Head of caudate nucleus (tissue), 42 donors: ENCODE measurements at regions not wholly inside any gene's neighbourhood (a gene's known extent, or its start where the extent isn't known, plus 50 kb on each side); places are given as distances from the start of the nearest gene placed in this dataset.

ENCODE experiments used
- DNase-seq, 42 donors: peaks; one replicate each; pipeline versions ENCODE4 v3.0.0 to v3.0.0-alpha.2; 2020 to 2021; ENCODE audit warnings: mixed read lengths in 7 of 42
- intact Hi-C: fragments of 100-400 bp; cut with DNase I; formaldehyde crosslinking; loops from one replicate; pipeline ENCODE4 v1.15.0; 2022

DNA sequence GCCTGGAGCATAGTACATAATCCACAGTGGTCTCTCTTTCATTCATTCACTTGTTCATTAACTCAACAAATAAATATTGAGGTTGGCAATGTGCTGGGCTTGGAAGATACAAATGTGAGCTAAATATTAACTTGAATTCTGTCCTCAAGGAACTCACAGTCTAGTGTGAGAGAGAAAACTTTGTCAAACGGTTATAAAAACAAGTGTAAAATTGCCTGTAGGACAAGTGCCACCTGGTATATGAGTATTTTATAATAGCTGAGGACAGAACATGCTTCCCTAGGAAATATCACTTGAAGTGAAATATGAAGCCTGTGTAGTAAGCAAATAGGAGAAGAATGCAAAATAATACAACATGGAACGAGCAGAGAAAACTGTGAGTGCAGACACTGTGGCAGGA lies 173.1 kb upstream of the CMC1 start:
- intact Hi-C loops: no loop called here
- no peak for DNase-seq

DNA sequence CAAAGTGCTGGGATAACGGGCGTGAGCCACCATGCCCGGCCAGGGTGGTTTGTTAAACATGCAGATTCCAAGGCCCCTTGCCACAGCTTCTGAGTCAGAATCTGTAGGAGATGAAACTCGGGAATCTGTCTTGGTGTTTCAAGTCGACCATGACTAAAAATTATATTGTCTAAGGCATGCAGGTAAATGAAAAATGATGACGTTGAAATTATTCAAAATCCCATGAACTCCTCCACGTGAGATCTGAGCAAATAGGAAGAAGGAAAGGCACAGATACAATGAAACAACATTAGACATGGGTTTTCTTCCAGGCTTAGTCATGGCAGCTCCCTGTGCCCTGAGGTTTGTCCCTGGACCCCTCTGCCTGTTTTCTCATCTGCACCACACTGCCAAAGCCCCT lies 172.0 kb upstream of the CMC1 start:
- intact Hi-C loops: no loop called here

DNA sequence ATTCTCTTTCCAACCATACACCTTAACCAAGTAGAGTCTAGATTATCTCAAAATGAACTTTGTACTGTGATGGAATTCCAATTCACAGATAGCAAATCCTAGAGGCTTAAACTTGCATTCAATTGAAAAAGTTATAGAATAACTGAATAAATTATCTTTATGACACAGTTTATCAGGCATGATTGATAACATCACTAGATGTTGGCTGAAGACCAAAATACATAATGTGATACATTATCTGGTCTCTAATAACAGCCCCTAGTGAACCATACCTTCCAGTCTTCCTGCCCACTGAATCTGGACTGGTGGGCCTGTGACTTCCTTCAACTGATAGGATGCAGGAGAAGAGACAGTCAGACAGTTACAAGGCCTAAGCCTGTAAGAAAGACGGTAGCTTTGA lies 165.2 kb upstream of the CMC1 start:
- DNase-seq: no peak
- intact Hi-C loops: no loop called here

More for the DNA sequence above, 172.0 kb upstream of the CMC1 start:
- DNase-seq: no peak

DNA sequence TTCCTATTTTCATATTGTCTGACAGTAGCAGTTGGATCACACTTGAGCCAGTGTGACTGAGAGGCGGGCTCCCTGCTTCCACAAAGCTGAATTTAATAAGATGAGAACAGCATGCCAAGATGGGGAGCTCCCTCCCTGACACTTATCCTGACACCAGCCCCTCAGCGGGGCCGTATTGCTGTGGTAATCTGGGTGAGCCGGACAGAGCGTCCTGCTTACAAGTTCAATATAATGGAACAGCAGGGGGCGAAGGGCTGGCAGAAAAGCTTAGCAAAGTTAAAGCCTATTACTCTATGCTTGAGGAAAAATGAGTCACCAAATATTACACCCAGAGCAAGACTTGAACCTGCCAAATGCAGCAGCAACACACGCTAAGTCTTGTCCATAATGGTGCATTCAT lies 163.8 kb upstream of the CMC1 start:
- intact Hi-C loops: no loop called here
- DNase-seq: peak in 9 of 42 donors; percentile 1 to 55 (median 14)

DNA sequence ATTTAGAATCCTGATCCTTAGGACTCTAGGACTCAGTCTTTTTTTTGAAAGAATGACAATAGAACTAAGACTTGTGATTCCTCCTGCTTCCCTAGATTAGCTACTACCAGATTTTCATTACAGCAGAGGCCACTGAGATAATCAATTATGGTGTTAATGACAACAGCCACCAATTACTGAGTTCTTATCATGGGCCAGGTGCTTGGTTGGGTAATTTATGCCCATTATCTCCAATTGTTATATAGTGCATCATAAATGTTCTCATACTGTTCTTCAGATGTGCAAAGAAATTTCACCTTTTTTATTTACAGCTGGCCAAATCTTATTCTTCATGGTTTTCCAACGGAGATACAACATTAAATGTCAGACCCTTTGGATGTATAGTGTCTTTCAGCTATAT lies 162.9 kb upstream of the CMC1 start:
- no peak for DNase-seq
- intact Hi-C loops: no loop called here

DNA sequence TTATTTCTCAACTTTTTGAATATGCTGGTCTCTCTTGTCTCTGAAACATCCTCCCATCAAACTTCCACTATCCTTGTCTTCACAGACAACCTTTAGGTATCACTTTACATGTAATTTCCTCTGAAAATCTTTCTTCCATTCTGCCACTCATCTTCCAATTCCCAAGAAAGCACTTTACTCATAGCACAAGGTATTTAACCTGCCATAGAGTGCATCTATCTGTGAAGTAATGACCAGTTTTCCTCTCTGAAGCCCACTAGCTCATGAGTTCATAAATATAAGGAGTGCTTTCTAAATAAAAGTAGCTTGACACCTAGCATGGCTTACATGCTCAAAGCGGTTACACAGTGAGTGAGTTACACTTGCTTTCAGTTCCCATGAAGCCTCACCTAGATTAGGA lies 160.7 kb upstream of the CMC1 start:
- intact Hi-C loops: no loop called here
- no peak for DNase-seq

DNA sequence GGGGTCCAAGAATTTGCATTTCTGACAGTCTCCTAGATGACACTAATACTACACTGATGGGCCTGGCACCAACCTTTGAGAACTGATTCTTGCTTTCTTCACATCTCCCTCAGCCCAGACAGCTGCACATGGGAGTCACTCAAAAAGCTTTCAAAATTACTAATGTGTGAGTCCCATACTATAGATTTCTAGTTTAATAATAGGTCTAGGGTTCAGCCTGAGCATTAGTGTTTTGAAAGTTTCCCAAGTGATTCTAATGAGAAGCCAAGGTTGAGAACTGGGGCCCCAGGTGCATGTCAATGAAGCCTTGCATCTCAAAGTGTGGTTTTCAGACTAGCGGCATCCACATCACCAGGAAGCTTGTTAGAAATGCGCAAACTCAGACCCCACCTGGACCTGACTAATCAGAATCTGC lies 159.9 kb upstream of the CMC1 start:
- no peak for DNase-seq
- intact Hi-C loops: no loop called here

DNA sequence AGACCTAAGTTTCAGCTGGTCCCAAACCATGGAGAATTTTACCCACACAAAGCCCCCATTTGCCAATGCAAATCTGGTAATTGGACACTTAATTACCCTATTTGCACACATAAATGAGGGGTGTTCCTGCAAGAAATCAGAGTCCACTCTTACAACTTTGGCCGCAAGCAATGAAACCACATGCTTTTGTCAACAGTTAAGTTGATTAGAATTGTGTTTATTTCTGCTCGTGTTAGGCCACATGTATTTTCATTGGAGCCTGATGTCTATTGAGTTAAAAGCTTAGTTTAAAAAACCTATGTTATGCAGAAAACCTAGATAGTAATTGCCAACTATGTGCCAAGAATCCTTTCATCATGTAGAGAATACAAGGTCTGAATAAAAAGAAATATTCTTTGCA lies 153.8 kb upstream of the CMC1 start:
- intact Hi-C loops: no loop called here

DNA sequence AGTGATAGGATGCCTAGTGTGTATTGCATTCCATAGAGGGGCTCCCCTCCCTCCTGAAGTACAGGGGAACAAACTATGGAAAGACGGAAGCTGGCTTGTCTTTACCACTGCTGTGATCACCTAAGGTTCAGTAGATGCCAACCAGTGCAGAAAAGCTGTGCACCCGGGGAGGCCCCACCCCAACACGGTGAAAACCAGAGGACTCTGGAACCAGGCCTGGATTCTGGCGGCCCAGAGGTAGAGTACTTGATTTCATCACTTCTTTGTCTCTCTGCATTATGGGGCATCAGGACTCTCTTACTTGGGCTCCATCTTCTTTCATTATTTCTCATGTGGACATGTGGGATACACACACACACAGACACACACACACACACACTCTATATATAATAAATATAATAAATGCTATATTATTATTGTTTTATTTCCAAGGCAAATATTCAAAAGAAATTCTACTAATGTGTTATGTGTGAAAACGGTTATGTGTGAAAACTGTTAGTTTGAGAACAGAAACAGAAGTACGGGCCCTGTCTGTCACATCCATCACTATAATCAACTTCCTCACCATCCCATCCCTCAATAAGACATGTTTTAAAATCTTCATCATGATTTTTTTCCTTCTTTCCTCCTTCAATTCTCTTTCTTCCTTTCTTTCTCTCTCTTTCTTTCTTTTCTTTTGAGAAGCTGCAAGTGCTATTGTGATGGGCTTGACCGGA lies 152.4 kb upstream of the CMC1 start:
- no peak for DNase-seq
- intact Hi-C loops: no loop called here

More for the DNA sequence above, 153.8 kb upstream of the CMC1 start:
- no peak for DNase-seq

DNA sequence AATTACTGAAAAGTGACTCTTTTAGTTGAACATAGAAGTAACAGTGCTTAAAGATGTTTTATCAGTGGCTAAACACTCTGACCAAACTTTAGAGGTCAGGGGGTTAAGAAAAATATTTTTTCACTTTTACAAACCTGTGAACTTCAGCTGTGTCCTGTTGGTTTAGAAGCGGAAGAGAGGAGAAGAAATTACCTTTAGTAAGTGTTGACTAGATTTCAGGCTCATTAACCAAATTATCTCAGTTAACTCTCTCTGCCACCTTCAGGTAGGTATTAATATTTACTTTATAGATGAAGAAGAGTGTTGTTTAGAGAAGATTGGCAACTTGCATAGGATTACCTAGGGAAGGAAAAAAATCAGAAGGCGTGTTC lies 151.9 kb upstream of the CMC1 start:
- DNase-seq: no peak
- intact Hi-C loops: no loop called here

DNA sequence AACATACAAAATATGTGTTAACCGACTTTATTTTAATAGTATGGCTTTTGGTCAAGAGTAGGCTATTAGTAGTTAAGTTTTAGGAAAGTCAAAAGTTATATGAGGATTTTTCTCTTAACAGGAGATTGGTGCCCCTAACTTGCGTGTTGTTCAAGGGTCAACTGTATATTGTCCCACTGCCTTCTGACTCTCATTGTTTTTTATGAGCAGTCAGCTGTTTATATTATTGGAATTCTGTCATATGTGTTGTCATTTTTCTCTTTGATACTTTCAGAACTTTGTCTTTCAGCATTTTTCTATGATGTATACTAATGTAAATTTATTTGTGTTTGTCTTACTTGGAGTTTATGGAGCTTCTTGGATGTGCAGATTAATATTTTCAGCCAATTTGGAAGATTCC lies 142.1 kb upstream of the CMC1 start:
- intact Hi-C loops: no loop called here
- no peak for DNase-seq

DNA sequence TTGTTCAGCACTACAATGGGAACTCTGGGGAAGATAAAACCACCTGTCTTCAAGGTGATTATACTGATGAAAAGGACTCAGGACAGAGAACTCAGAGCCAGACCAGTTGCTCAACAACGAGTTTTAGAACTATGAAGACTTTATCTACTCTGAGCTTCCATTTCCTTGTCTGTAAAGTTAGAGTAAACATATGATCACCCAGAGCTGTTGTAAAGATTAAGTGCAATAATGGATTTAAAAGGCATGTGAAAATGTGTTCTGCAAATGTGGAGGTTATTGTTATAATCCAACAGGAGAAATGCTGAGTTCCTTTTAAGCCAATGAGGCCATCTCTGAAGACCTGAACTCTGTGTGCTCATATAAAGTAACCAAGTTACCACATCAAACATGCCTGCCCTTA lies 139.7 kb upstream of the CMC1 start:
- no peak for DNase-seq
- intact Hi-C loops: no loop called here

DNA sequence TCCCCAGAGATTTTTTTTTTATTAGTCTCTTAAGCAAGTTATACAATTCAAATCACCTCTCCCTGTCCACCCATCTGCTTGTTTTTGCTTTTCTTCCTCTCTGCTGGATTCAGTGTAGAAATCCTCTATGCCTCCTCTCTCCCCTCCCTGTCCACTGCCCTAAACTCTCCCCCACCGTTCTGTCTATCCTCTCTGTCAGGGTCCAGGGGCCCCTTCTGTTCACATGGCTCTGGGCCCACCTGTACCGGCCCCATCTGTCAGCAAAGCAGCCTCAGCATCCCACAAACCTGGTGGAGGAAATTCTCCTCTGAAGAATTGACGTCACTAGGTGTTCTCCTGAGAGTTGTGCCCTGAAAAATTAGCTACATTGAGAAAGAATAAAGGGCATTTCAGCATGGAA lies 137.6 kb upstream of the CMC1 start:
- intact Hi-C loops: no loop called here
- DNase-seq: no peak

DNA sequence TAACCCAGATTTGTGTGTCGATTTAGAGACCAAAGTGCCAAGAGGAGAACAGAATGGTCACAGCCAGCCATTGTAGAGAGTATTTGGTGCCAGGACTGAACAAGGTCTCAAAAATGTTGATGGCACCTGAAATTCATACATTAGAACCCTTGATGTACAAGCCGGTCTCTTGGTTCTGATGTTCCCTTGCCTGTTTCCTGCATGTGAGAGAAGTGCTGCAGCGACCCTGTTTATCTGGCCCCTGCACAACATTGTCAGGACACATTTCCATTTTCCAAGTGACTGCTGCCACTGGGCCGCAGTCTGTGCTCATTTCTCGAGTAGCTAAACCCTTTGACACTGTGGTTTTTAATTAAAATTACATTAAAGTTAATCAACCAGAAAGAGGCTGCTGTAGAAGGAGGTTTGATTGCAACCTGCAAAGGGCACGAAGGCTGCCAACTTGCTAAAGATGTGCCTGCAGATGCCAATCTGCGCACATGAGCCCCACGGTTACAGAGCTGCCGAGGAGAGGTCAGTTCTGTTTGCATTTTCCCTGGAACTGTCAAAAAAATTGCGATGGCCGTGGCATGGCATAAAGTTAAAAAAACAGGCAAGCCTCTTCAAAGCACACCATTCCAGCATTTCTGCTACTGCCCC lies 136.4 kb upstream of the CMC1 start:
- DNase-seq: no peak
- intact Hi-C loops: no loop called here

DNA sequence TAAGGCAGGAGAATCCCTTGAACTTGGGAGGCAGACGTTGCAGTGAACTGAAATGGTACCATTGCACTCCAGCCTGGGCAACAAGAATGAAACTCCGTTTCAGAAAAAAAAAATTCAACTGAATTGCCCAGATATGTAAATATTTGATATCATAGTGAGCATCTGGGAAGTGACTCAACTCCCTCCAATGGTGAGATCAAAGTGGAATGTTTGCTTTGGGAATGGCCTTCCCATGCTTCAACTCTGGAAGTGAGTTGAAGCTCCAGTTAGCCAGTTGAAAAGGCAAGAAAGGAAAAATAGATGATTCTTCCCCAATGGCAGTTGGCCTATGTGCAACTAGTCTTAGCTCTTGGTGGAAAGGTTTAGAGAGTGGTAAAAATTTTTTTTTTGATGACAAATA lies 131.6 kb upstream of the CMC1 start:
- DNase-seq: no peak
- intact Hi-C loops: no loop called here

DNA sequence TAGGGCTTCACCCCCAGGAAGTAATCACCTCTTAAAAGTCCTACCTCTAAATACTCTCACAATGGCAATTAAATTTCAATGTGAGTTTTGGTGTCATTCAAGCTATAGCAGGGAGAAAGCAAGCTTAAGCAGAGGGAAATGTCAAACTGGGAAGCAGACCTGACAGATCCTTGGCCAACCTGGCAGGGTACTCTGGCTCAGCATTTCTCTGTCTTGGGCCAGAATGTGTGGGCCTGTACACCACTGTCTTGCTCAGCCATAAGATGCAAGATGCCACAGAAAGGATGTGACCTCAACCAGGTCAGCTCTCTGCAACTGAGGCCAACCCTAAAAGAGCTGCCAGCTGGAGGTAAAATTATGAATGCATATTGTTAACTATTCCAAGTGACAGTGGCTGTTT lies 130.6 kb upstream of the CMC1 start:
- intact Hi-C loops: no loop called here
- no peak for DNase-seq

DNA sequence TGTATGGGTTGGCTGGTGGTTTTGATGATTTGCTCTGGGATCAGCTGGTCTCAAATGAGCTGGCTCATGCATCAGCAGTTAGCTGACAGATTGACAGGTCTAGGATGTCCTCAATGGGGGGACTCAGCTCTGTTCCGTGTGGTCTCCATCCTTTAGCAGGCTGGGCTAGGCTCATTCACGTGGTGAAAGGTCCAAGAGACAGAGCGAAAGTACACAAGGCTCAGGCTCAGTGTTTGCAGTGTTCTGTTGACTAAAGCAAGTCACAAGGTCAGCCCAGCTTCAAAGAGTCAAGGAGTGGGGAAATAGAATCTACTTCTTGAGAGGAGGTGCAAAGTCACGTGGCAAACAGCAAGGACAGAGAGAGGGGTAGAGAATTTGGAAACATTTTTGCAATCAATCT lies 126.5 kb upstream of the CMC1 start:
- no peak for DNase-seq
- intact Hi-C loops: no loop called here

DNA sequence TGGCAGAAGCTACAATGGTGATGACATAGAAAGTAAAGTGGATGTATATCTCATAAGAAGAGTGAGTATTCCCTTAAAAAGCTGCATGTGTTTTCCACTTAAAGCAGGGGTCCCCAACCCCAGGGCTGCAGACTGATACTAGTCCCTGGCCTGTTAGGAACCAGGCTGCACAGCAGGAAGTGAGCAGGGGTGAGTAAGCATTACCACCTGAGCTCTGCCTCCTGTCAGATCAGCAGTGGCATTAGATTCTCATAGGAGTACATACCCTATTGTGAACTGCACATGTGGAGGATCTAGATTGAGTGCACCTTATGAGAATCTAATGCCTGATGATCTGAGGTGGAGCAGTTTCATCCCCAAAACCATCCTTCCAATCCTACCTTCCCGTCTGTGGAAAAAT lies 126.1 kb upstream of the CMC1 start:
- intact Hi-C loops: no loop called here

DNA sequence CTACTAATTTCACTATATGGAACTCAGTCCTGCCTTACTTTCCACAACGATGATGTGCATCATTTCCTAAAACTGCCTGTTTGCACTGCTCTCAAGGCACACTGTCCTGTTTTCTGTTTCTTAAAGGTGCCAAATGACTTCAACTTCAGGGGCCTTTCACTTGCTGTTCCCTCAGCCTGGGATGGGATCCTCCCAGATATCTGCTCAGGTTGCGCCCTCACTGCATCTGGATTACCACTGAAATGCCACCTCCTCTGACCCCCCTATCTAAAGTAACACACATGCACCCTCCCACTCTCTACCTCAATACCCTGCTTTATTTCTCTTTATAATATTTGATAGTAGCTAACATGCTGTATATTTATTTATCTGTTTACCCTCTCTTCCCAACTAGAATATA lies 123.8 kb upstream of the CMC1 start:
- intact Hi-C loops: no loop called here

More for the DNA sequence above, 126.1 kb upstream of the CMC1 start:
- no peak for DNase-seq

DNA sequence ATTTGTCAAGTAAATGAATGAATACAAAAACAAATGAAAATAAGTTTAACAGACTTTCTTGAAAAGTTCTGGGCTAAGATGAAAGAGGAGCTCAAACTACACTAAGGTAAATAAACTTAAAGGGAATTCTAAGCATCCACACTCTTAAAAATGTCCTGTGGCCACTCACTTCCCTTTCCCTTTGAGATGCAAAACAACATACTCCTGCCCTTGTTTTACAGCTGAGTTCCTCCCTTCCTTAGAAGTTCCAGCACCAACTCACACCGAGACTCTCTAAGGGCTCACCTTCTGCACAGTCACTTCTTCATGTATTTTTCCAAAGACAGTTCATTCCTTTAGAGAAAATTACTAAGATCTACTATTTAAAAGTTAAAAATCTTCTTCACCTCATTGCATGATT lies 123.3 kb upstream of the CMC1 start:
- intact Hi-C loops: no loop called here

More for the DNA sequence above, 123.8 kb upstream of the CMC1 start:
- no peak for DNase-seq

DNA sequence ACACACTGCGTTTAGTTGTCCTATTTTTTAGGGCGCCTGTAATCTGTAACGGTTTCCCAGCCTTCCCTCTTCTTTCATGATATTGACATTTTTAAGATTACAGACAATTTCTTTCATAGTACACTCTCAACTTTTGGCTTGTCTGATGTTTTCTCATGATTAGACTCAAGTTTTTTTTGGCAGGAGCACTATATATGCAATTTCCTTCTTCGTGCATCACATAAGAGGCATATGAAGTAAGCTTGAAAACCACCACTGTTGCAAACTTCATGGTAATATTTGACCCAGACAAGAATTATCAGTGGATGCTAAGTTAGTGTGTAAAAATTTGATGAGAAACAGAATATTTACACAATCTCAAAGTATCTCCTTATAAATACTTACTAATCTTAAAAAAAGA lies 119.2 kb upstream of the CMC1 start:
- intact Hi-C loops: no loop called here
- no peak for DNase-seq

More for the DNA sequence above, 123.3 kb upstream of the CMC1 start:
- no peak for DNase-seq
